Smooth muscle cell (in vitro differentiated cells): ENCODE measurements at regions not wholly inside any gene's neighbourhood (a gene's known extent, or its start where the extent isn't known, plus 50 kb on each side); places are given as distances from the start of the nearest gene placed in this dataset.

Source experiments
- DNase-seq: peaks from one replicate; lab custom pipeline; 2025; ENCODE audit not compliant: unreplicated experiment; lab: John Stamatoyannopoulos, UW
- H2AFZ ChIP-seq: fragments of 200-600 bp; sonication (generic); 2 replicates; pipeline ENCODE4 v1.6.0; 2016; ENCODE audit warnings: antibody characterized with exemption, low read depth, mild to moderate bottlenecking
- H3F3A ChIP-seq: fragments of 200-600 bp; sonication (generic); 2 replicates; pipeline ENCODE4 v1.6.0; 2017; ENCODE audit warnings: antibody characterized with exemption, low read depth
- H3K27ac ChIP-seq: fragments of 200-600 bp; sonication (generic); 2 replicates; pipeline ENCODE4 v1.5.1; 2016; ENCODE audit warnings: low read depth, mild to moderate bottlenecking
- H3K27me3 ChIP-seq: fragments of 200-600 bp; sonication (generic); 2 replicates; pipeline ENCODE4 v1.6.1; 2016; ENCODE audit warnings: low read depth, mild to moderate bottlenecking
- H3K36me3 ChIP-seq: fragments of 200-600 bp; sonication (generic); 2 replicates; pipeline ENCODE4 v1.5.1; 2016; ENCODE audit warnings: low read depth
- H3K4me1 ChIP-seq: fragments of 200-600 bp; sonication (generic); 2 replicates; pipeline ENCODE4 v1.5.1; 2016; ENCODE audit warnings: low read depth
- H3K4me2 ChIP-seq: fragments of 200-600 bp; sonication (generic); 2 replicates; pipeline ENCODE4 v1.6.0; 2016; ENCODE audit warnings: mild to moderate bottlenecking
- H3K4me3 ChIP-seq: fragments of 200-600 bp; sonication (generic); 2 replicates; pipeline ENCODE4 v1.5.1; 2016; ENCODE audit warnings: mild to moderate bottlenecking
- H3K79me2 ChIP-seq: fragments of 200-600 bp; sonication (generic); 2 replicates; pipeline ENCODE4 v1.6.0; 2016; ENCODE audit warnings: low read depth, mild to moderate bottlenecking
- H3K9ac ChIP-seq: fragments of 200-600 bp; sonication (generic); 2 replicates; pipeline ENCODE4 v1.6.0; 2016; ENCODE audit warnings: low read depth
- H3K9me3 ChIP-seq: fragments of 200-600 bp; sonication (generic); replicated peaks from 2 replicates; pipeline ENCODE4 v1.5.1; 2016; ENCODE audit warnings: low read depth
- H4K20me1 ChIP-seq: fragments of 200-600 bp; sonication (generic); 2 replicates; pipeline ENCODE4 v1.6.0; 2016; ENCODE audit warnings: low read depth
- CTCF ChIP-seq: fragments of 200-600 bp; sonication (generic); IDR thresholded peaks from 2 replicates; pipeline ENCODE4 v1.5.1; 2017; ENCODE audit warnings: borderline replicate concordance, mild to moderate bottlenecking, antibody characterized with exemption; ENCODE audit not compliant: insufficient read depth, poor library complexity, severe bottlenecking
- WGBS: methylation state at CpG from one replicate; pipeline ENCODE4 v1.1.7; 2016; ENCODE audit warnings: low lambda C conversion rate; 5-methylcytosine and 5-hydroxymethylcytosine counted together

GRCh38 chr3:869734-870133, 223.1 kb upstream of the CNTN6 start:
- Histone ChIP-seq H4K20me1 (no peaks in the 10 kb centered on the region), H2AFZ (no peak overlapping the region), H3K36me3 (no peaks in the 10 kb centered on the region), H3K27me3 (no peaks in the 10 kb centered on the region), H3K4me3 (no peak overlapping the region), H3K4me1 (no peaks in the 10 kb centered on the region), H3K4me2 (no peak overlapping the region), H3F3A (no peaks in the 10 kb centered on the region), H3K9ac (no peak overlapping the region), H3K27ac (no peak overlapping the region), H3K9me3 (no peaks in the 10 kb centered on the region), H3K79me2 (no peaks in the 10 kb centered on the region)
- 59% methylated on average over 2 of the region's 2 CpGs for WGBS
- DNase-seq, result no peak
- TF ChIP-seq CTCF, result no peak

- Histone ChIP-seq H3K4me1 (no peaks in the 10 kb centered on the region), H4K20me1 (no peaks in the 10 kb centered on the region), H3K79me2 (no peaks in the 10 kb centered on the region), H3K9ac (no peak overlapping the region), H3K27ac (no peak overlapping the region), H3F3A (no peaks in the 10 kb centered on the region), H3K36me3 (no peaks in the 10 kb centered on the region), H3K4me2 (no peak overlapping the region), H3K27me3 (no peaks in the 10 kb centered on the region), H3K9me3 (no peaks in the 10 kb centered on the region), H2AFZ (no peak overlapping the region), H3K4me3 (no peak overlapping the region)
- 86% methylated on average over 1 of the region's 1 CpG for WGBS
- TF ChIP-seq CTCF, result no peak
- DNase-seq, result no peak
These were observed 221.2 kb upstream of the CNTN6 start for GRCh38 chr3:871651-872050.

- Histone ChIP-seq H4K20me1 (no peaks in the 10 kb centered on the region), H3K4me3 (no peak overlapping the region), H3K4me2 (no peak overlapping the region), H3F3A (no peaks in the 10 kb centered on the region), H3K27me3 (no peaks in the 10 kb centered on the region), H3K27ac (no peak overlapping the region), H3K9me3 (no peaks in the 10 kb centered on the region), H2AFZ (no peak overlapping the region), H3K36me3 (no peaks in the 10 kb centered on the region), H3K4me1 (peaks cover 21% of the 10 kb centered on the region), H3K79me2 (no peaks in the 10 kb centered on the region), H3K9ac (no peak overlapping the region)
- DNase-seq, result no peak
- 72% methylated on average over 1 of the region's 1 CpG for WGBS
- TF ChIP-seq CTCF, result no peak
These were observed 215.8 kb upstream of the CNTN6 start for GRCh38 chr3:877001-877400.

GRCh38 chr3:878746-879145, 214.1 kb upstream of the CNTN6 start:
- Histone ChIP-seq H3K4me3 (no peak overlapping the region), H2AFZ (no peak overlapping the region), H3K79me2 (no peaks in the 10 kb centered on the region), H3K27me3 (no peaks in the 10 kb centered on the region), H3K4me1 (peaks cover 21% of the 10 kb centered on the region), H3F3A (no peaks in the 10 kb centered on the region), H3K27ac (no peak overlapping the region), H3K9ac (no peak overlapping the region), H3K36me3 (no peaks in the 10 kb centered on the region), H4K20me1 (no peaks in the 10 kb centered on the region), H3K4me2 (no peak overlapping the region), H3K9me3 (no peaks in the 10 kb centered on the region)
- no peak for TF ChIP-seq CTCF
- DNase-seq, result no peak
- 83% methylated on average over 1 of the region's 1 CpG for WGBS
